Adipocyte (in vitro differentiated cells): ENCODE measurements at regions not wholly inside any gene's neighbourhood (a gene's known extent, or its start where the extent isn't known, plus 50 kb on each side); places are given as distances from the start of the nearest gene placed in this dataset.

Experiments
- DNase-seq: peaks from one replicate; pipeline ENCODE4 v3.0.0-alpha.2; 2015; ENCODE audit warnings: low read depth
- H3K27me3 ChIP-seq: replicated peaks from 2 replicates; pipeline ENCODE4 v1.7.0; 2013; ENCODE audit warnings: mild to moderate bottlenecking, low read length, moderate library complexity; ENCODE audit not compliant: control insufficient read depth, insufficient read depth
- H3K36me3 ChIP-seq: 2 replicates; pipeline ENCODE4 v1.7.0; 2013; ENCODE audit warnings: low read length, mild to moderate bottlenecking, moderate library complexity; ENCODE audit not compliant: control insufficient read depth, insufficient read depth, severe bottlenecking
- H3K4me1 ChIP-seq: 2 replicates; pipeline ENCODE4 v1.7.0; 2013; ENCODE audit warnings: mild to moderate bottlenecking, low read length, moderate library complexity; ENCODE audit not compliant: control insufficient read depth, insufficient read depth
- H3K4me3 ChIP-seq: 2 replicates; pipeline ENCODE4 v1.7.0; 2013; ENCODE audit warnings: mild to moderate bottlenecking, low read length, moderate library complexity
- H3K9ac ChIP-seq: 2 replicates; pipeline ENCODE4 v1.7.0; 2013; ENCODE audit warnings: mild to moderate bottlenecking, low read length, moderate library complexity
- H3K9me3 ChIP-seq: 2 replicates; pipeline ENCODE4 v1.7.0; 2013; ENCODE audit warnings: mild to moderate bottlenecking, low read length, moderate library complexity; ENCODE audit not compliant: control insufficient read depth

DNA sequence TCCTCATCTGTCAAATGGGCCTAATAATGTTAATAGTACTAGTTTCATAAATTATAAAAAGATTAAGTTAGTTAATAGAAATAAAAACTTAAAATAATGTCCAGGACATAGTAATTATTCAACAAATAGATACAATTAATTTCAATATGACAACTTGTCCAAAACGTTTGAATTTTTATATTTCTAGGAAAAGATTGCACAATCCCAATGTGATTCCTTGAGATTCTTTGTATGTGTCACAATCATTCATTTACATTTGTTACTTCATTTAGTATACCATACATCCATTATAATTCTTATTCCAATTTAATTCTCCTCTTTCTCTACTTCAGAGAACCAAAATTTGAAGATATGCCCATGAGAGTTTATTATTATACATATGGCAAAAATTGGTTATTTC, 554.2 kb downstream of the GABRG1 start:
- no peak overlapping the region for H3K9ac ChIP-seq
- H3K4me3 ChIP-seq: no peak overlapping the region
- no peaks in the 10 kb centered on the region for H3K9me3 ChIP-seq
- no peak for DNase-seq
- no peaks in the 10 kb centered on the region for H3K27me3 ChIP-seq
- no peaks in the 10 kb centered on the region for H3K36me3 ChIP-seq
- H3K4me1 ChIP-seq: no peaks in the 10 kb centered on the region

DNA sequence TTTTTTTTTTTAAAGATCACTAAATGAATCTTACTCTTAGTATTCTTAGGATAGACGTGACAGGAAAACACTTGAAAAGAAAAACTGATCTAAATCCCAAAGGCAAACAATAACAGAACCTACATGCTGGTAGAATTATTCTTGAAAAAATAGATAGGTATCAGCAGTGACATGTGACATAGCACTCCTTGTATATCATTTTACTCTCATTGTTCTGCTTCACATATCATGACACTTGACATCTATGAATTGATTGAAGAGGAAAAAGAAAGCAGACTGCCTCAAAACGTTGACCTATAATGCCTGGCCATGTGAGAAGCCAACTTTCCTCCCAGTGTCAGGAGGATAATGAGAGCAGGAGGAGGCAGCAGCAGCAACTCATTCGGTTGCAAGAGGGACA, 555.2 kb downstream of the GABRG1 start:
- H3K27me3 ChIP-seq: no peaks in the 10 kb centered on the region
- H3K36me3 ChIP-seq: no peaks in the 10 kb centered on the region
- H3K4me1 ChIP-seq: no peaks in the 10 kb centered on the region
- no peak overlapping the region for H3K4me3 ChIP-seq
- DNase-seq: no peak
- no peaks in the 10 kb centered on the region for H3K9me3 ChIP-seq
- H3K9ac ChIP-seq: no peak overlapping the region

DNA sequence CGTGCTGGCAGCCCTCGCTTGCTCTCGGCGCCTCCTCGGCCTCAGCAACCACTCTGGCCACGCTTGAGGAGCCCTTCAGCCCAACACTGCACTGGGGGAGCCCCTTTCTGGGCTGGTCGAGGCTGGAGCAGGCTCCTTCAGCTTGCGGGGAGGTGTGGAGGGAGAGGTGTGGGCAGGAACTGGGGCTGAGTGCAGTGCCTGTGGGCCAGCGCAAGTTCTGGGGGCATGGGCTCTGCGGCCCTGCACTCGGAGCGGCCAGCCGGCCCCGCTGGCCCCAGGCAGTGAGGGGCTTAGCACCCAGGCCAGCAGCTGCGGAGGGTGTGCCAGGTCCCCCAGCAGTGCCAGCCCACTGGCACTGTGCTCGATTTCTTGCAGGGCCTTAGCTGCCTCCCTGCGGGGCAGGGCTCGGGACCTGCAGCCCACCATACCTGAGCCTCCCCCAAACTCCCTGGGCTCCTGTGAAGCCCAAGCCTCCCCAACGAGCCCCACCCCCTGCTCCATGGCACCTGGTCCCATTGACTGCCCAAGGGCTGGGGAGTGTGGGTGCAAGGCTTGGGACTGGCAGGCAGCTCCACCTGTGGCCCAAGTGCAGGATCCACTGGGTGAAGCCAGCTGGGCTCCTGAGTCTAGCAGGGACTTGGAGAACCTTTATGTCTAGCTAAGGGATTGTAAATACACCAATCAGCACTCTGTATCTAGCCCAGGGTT, 556.8 kb downstream of the GABRG1 start:
- DNase-seq: no peak
- H3K9me3 ChIP-seq: no peaks in the 10 kb centered on the region
- H3K4me1 ChIP-seq: no peaks in the 10 kb centered on the region
- no peak overlapping the region for H3K4me3 ChIP-seq
- no peaks in the 10 kb centered on the region for H3K36me3 ChIP-seq
- no peaks in the 10 kb centered on the region for H3K27me3 ChIP-seq
- no peak overlapping the region for H3K9ac ChIP-seq

DNA sequence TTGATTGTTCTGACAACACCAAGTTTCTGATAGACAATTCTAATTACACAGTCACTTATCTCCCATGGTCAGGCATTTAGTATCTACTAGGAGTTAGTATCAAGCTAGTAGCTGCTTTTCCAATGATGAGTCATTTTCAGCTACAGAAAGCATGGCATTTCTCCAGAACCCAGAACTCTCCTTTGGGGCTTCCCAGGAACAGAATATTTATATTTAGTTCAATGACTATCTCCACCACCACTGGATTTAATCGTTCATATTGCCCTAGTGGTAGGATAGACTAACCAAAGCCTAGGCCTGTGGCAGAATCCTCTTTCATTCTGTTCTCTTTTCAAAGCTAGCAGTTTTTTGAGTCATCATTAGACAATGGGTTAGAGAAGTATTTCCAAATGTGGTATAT, 569.4 kb downstream of the GABRG1 start:
- no peak for DNase-seq
- no peaks in the 10 kb centered on the region for H3K27me3 ChIP-seq
- no peak overlapping the region for H3K9ac ChIP-seq
- H3K4me1 ChIP-seq: no peaks in the 10 kb centered on the region
- no peak overlapping the region for H3K4me3 ChIP-seq
- H3K36me3 ChIP-seq: no peaks in the 10 kb centered on the region
- H3K9me3 ChIP-seq: no peaks in the 10 kb centered on the region

- no peaks in the 10 kb centered on the region for H3K4me1 ChIP-seq
- no peak overlapping the region for H3K4me3 ChIP-seq
- no peak for DNase-seq
- H3K9me3 ChIP-seq: no peaks in the 10 kb centered on the region
- H3K36me3 ChIP-seq: no peaks in the 10 kb centered on the region
- H3K27me3 ChIP-seq: no peaks in the 10 kb centered on the region
- no peak overlapping the region for H3K9ac ChIP-seq
Measured at GRCh38 chr4:45550766-45551366, 573.0 kb downstream of the GABRG1 start.

GRCh38 chr4:45539142-45539814, 584.6 kb downstream of the GABRG1 start:
- DNase-seq: no peak
- no peaks in the 10 kb centered on the region for H3K27me3 ChIP-seq

GRCh38 chr4:45530498-45530897, 593.4 kb downstream of the GABRG1 start:
- no peak for DNase-seq
- Histone ChIP-seq H3K36me3 (no peaks in the 10 kb centered on the region), H3K27me3 (no peaks in the 10 kb centered on the region)

More at GRCh38 chr4:45539142-45539814, 584.6 kb downstream of the GABRG1 start:
- no peak overlapping the region for H3K9ac ChIP-seq
- no peaks in the 10 kb centered on the region for H3K4me1 ChIP-seq
- H3K36me3 ChIP-seq: no peaks in the 10 kb centered on the region
- no peak overlapping the region for H3K4me3 ChIP-seq
- no peaks in the 10 kb centered on the region for H3K9me3 ChIP-seq

DNA sequence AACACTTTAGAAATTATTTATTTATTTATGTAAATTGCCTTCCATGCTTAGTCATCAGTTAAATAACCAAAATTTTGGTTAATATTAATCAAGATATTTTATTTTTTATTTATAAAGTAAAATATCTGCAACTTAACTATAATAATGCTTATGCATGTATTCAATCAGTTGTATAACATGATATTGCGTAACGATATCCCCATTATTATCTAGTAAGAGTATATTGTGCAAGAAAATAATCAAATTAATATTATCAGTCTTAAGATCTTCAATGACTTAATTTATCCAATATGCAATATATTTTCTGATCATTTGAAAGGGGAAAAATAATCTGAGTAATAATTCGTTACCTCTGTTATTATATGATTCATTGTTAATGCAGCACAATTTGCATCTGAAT, 596.7 kb downstream of the GABRG1 start:
- no peak overlapping the region for H3K4me3 ChIP-seq
- H3K27me3 ChIP-seq: no peaks in the 10 kb centered on the region
- no peaks in the 10 kb centered on the region for H3K4me1 ChIP-seq
- no peak for DNase-seq
- H3K9me3 ChIP-seq: peaks cover 11% of the 10 kb centered on the region
- no peaks in the 10 kb centered on the region for H3K36me3 ChIP-seq
- H3K9ac ChIP-seq: no peak overlapping the region

More at GRCh38 chr4:45530498-45530897, 593.4 kb downstream of the GABRG1 start:
- peaks cover 11% of the 10 kb centered on the region for H3K9me3 ChIP-seq
- H3K4me3 ChIP-seq: no peak overlapping the region
- no peaks in the 10 kb centered on the region for H3K4me1 ChIP-seq
- no peak overlapping the region for H3K9ac ChIP-seq

DNA sequence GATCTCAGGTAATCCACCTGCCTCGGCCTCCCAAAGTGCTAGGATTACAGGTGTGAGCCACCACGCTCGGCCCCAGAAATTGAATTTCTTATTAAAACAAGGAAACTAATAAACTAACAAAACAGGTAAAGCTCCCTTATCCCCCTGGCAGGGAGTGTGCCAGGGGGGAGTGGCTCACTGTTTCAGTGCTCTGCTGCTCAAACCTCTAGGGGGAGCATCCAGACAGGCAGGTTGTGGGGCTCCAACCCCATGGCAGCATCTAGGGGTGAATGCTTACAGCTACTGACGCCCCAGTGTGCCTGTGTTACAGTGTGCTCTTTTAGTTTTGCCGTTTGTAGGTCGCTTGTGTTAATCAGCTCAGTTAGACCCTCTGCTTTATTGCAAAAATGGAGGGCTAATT, 605.0 kb downstream of the GABRG1 start:
- H3K9me3 ChIP-seq: no peaks in the 10 kb centered on the region
- H3K36me3 ChIP-seq: no peaks in the 10 kb centered on the region
- no peaks in the 10 kb centered on the region for H3K4me1 ChIP-seq
- no peak overlapping the region for H3K4me3 ChIP-seq
- H3K27me3 ChIP-seq: no peaks in the 10 kb centered on the region
- DNase-seq: no peak
- H3K9ac ChIP-seq: no peak overlapping the region

GRCh38 chr4:45502471-45502870, 621.4 kb downstream of the GABRG1 start:
- Histone ChIP-seq H3K27me3 (no peaks in the 10 kb centered on the region), H3K4me3 (no peak overlapping the region), H3K9ac (no peak overlapping the region), H3K9me3 (no peaks in the 10 kb centered on the region), H3K4me1 (no peaks in the 10 kb centered on the region), H3K36me3 (no peaks in the 10 kb centered on the region)
- DNase-seq: no peak

DNA sequence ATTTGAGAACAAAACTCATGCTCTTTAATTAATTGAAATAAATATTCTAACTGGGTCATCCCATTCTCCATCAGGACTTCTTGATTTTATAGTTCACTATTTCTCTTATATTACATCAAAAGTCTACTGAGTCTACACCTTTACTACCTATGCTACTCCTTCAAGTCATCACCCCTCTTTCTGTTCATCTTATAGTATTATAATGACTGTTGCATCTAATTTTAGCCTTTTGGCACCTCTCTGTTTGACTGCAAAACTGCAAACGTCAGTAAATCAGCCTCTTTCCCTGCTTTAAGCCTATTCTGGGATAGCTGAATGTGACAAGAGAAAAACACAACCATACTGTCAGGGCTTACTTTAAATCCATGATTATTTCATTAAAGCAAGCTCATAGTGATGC, 639.1 kb downstream of the GABRG1 start:
- no peaks in the 10 kb centered on the region for H3K9me3 ChIP-seq
- no peak for DNase-seq
- no peak overlapping the region for H3K9ac ChIP-seq
- no peaks in the 10 kb centered on the region for H3K27me3 ChIP-seq
- H3K4me3 ChIP-seq: no peak overlapping the region
- no peaks in the 10 kb centered on the region for H3K36me3 ChIP-seq
- H3K4me1 ChIP-seq: no peaks in the 10 kb centered on the region
